ENCODE measurements at regions not wholly inside any gene's neighbourhood (a gene's known extent, or its start where the extent isn't known, plus 50 kb on each side); places are given as distances from the start of the nearest gene placed in this dataset.

GRCh38 chrX:20595928-20596575 is 329.3 kb upstream of the RPS6KA3 start:
- no peaks in the 10 kb centered on the region for H3K9me3 Mint-ChIP-seq (ENCODE audit: low read depth, unreplicated experiment)

GRCh38 chrX:20594985-20595384 is 328.3 kb upstream of the RPS6KA3 start:
- no peaks in the 10 kb centered on the region for H3K36me3 Mint-ChIP-seq (ENCODE audit: insufficient read depth, unreplicated experiment)
- H3K27me3 Mint-ChIP-seq (ENCODE audit: unreplicated experiment): no peaks in the 10 kb centered on the region
- H3K4me1 Mint-ChIP-seq (ENCODE audit: low read depth, unreplicated experiment): no peaks in the 10 kb centered on the region
- H3K27ac Mint-ChIP-seq (ENCODE audit: unreplicated experiment): no peak overlapping the region
- no peaks in the 10 kb centered on the region for H3K9me3 Mint-ChIP-seq (ENCODE audit: low read depth, unreplicated experiment)
- CTCF ChIA-PET: no interaction called here
- peak; percentile 1 for DNase-seq
- no peak for TF ChIP-seq CTCF (IDR thresholded peaks at IDR 0.05; ENCODE audit: unreplicated experiment)
- intact Hi-C loops (cut with micrococcal nuclease; ENCODE audit: unreplicated experiment): no loop called here
- no TSS peak for BruUV-seq (replicated peaks)
- H3K4me3 Mint-ChIP-seq (ENCODE audit: low read depth, unreplicated experiment): no peak overlapping the region

More at GRCh38 chrX:20595928-20596575, 329.3 kb upstream of the RPS6KA3 start:
- no peaks in the 10 kb centered on the region for H3K4me1 Mint-ChIP-seq (ENCODE audit: low read depth, unreplicated experiment)
- no peaks in the 10 kb centered on the region for H3K27me3 Mint-ChIP-seq (ENCODE audit: unreplicated experiment)
- no peak for TF ChIP-seq CTCF (IDR thresholded peaks at IDR 0.05; ENCODE audit: unreplicated experiment)
- no peak overlapping the region for H3K4me3 Mint-ChIP-seq (ENCODE audit: low read depth, unreplicated experiment)
- no peak overlapping the region for H3K27ac Mint-ChIP-seq (ENCODE audit: unreplicated experiment)
- H3K36me3 Mint-ChIP-seq (ENCODE audit: insufficient read depth, unreplicated experiment): no peaks in the 10 kb centered on the region
- DNase-seq: no peak
- intact Hi-C loops (cut with micrococcal nuclease; ENCODE audit: unreplicated experiment): no loop called here
- BruUV-seq (replicated peaks): no TSS peak
- CTCF ChIA-PET: no interaction called here

GRCh38 chrX:20593836-20594235 is 327.1 kb upstream of the RPS6KA3 start:
- no peak overlapping the region for H3K4me3 Mint-ChIP-seq (ENCODE audit: low read depth, unreplicated experiment)
- H3K36me3 Mint-ChIP-seq (ENCODE audit: insufficient read depth, unreplicated experiment): no peaks in the 10 kb centered on the region
- DNase-seq: no peak
- no peak for TF ChIP-seq CTCF (IDR thresholded peaks at IDR 0.05; ENCODE audit: unreplicated experiment)
- intact Hi-C loops (cut with micrococcal nuclease; ENCODE audit: unreplicated experiment): no loop called here
- CTCF ChIA-PET: no interaction called here
- no peaks in the 10 kb centered on the region for H3K9me3 Mint-ChIP-seq (ENCODE audit: low read depth, unreplicated experiment)
- no peaks in the 10 kb centered on the region for H3K4me1 Mint-ChIP-seq (ENCODE audit: low read depth, unreplicated experiment)
- no peak overlapping the region for H3K27ac Mint-ChIP-seq (ENCODE audit: unreplicated experiment)
- no peaks in the 10 kb centered on the region for H3K27me3 Mint-ChIP-seq (ENCODE audit: unreplicated experiment)
- BruUV-seq (replicated peaks): no TSS peak

GRCh38 chrX:20593402-20593801 is 326.7 kb upstream of the RPS6KA3 start:
- no peak for TF ChIP-seq CTCF (IDR thresholded peaks at IDR 0.05; ENCODE audit: unreplicated experiment)
- DNase-seq: no peak
- Mint-ChIP-seq H3K36me3 (ENCODE audit: insufficient read depth, unreplicated experiment) (no peaks in the 10 kb centered on the region), H3K4me1 (ENCODE audit: low read depth, unreplicated experiment) (no peaks in the 10 kb centered on the region), H3K4me3 (ENCODE audit: low read depth, unreplicated experiment) (no peak overlapping the region), H3K27ac (ENCODE audit: unreplicated experiment) (no peak overlapping the region), H3K27me3 (ENCODE audit: unreplicated experiment) (no peaks in the 10 kb centered on the region), H3K9me3 (ENCODE audit: low read depth, unreplicated experiment) (no peaks in the 10 kb centered on the region)
- BruUV-seq (replicated peaks): no TSS peak
- intact Hi-C loops (cut with micrococcal nuclease; ENCODE audit: unreplicated experiment): no loop called here
- CTCF ChIA-PET: no interaction called here
